Activated CD4-positive, alpha-beta T cell treated with anti-CD3 and anti-CD28 coated beads for 36 hours (primary cell): ENCODE measurements at regions not wholly inside any gene's neighbourhood (a gene's known extent, or its start where the extent isn't known, plus 50 kb on each side); places are given as distances from the start of the nearest gene placed in this dataset.

Experiments used
- ATAC-seq: fragments of 200-7000 bp; cut with Tn5 transposase; one replicate; pipeline ENCODE4 v1.10.0; 2021; ENCODE audit warnings: mild to moderate bottlenecking, moderate library complexity
- CTCF ChIA-PET: fragments of 350-600 bp; sonication (Branson Sonifier 250); formaldehyde crosslinking; loops from one replicate; lab custom pipeline; 2021; ENCODE audit warnings: antibody characterized with exemption; lab: Charles Lee
- POLR2A ChIA-PET: fragments of 350-600 bp; sonication (Branson Sonifier 250); formaldehyde crosslinking; loops from one replicate; lab custom pipeline; 2021; ENCODE audit warnings: antibody characterized with exemption, inconsistent platforms; lab: Charles Lee
- DNase-seq: peaks from one replicate; pipeline ENCODE4 v3.0.0-alpha.2; 2020
- H3K27ac Mint-ChIP-seq: one replicate; pipeline ENCODE4 v1.8.0; 2021; ENCODE audit warnings: mixed read lengths
- H3K27me3 Mint-ChIP-seq: one replicate; pipeline ENCODE4 v1.8.0; 2021; ENCODE audit warnings: mixed read lengths
- H3K36me3 Mint-ChIP-seq: one replicate; pipeline ENCODE4 v1.8.0; 2021; ENCODE audit warnings: low read depth, mixed read lengths
- H3K4me1 Mint-ChIP-seq: one replicate; pipeline ENCODE4 v1.8.0; 2021; ENCODE audit warnings: mixed read lengths
- H3K4me3 Mint-ChIP-seq: one replicate; pipeline ENCODE4 v1.8.0; 2021; ENCODE audit warnings: mild to moderate bottlenecking, moderate library complexity, mixed read lengths
- H3K9me3 Mint-ChIP-seq: one replicate; pipeline ENCODE4 v1.8.0; 2021; ENCODE audit warnings: low read depth, mixed read lengths
- intact Hi-C, 2 experiments: fragments of 100-400 bp; cut with DNase I in 1 of 2; cut with micrococcal nuclease in 1 of 2; formaldehyde crosslinking; loops; one replicate each; pipeline versions ENCODE4 v1.14.2 to v1.15.1; 2022 to 2024; cut with DNase I, micrococcal nuclease

GRCh38 chr14:31965735-31966598, 111.1 kb upstream of the ARHGAP5 start:
- no peaks in the 10 kb centered on the region for H3K36me3 Mint-ChIP-seq
- no peak overlapping the region for H3K27ac Mint-ChIP-seq
- CTCF ChIA-PET = interaction anchor here (0.6 to 1.2 kb wide), 6 partner anchors 8 to 481 kb away, joined by 3 to 4 read pairs (median 3); no protein-coding TSS in a partner anchor
- H3K27me3 Mint-ChIP-seq = no peaks in the 10 kb centered on the region
- intact Hi-C loops = no loop called here
- ATAC-seq (peak; percentile 36), DNase-seq (no peak)
- no peak overlapping the region for H3K4me3 Mint-ChIP-seq
- no peaks in the 10 kb centered on the region for H3K4me1 Mint-ChIP-seq
- H3K9me3 Mint-ChIP-seq = no peaks in the 10 kb centered on the region
- POLR2A ChIA-PET = no interaction called here

DNA sequence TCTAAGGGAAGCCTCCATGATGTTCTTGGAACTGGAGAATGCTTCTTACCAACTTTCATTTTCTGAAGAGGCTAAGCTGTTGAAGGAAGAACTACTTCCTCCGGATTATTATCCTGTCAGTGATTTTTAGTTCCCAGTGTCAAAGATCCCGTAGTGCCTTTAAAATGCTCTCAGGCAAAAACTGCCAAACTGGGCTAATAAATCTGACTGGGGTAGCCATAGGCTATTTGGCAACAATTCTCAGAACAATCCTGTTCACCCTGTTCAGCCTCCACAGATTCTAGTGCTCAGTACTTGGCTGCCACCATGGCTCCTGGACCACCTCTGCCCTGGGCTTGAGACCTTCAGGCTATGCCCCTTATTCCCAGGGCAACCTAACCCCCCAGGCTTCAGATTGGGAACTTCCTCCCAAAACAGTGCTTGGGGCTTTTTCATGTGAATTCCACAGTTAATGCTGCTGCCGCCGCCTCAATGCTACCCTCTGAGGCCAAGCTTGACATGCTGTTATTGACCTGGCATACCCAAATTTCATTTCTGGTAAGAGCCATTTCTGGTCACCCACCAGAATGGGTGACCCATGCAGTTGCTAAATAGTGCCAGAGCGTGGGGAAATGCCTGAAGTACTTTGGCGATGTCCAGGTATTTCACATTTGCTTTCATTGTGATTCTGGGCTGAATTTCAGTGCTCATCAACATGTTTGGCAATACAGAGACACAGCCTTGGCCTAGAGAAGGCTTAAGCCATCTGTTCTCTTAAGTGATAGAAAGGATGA, 110.0 kb upstream of the ARHGAP5 start:
- intact Hi-C loops = no loop called here
- ATAC-seq (no peak), DNase-seq (no peak)
- Mint-ChIP-seq H3K9me3 (no peaks in the 10 kb centered on the region), H3K27ac (peak overlapping the region; percentile 15), H3K27me3 (no peaks in the 10 kb centered on the region), H3K4me3 (no peak overlapping the region), H3K4me1 (no peaks in the 10 kb centered on the region), H3K36me3 (no peaks in the 10 kb centered on the region)
- CTCF ChIA-PET = interaction anchor here (0.6 kb wide), 1 partner anchor 482 kb away, joined by 3 read pairs; no protein-coding TSS in a partner anchor
- POLR2A ChIA-PET = no interaction called here

GRCh38 chr14:31967669-31967975, 109.5 kb upstream of the ARHGAP5 start:
- POLR2A ChIA-PET = no interaction called here
- Mint-ChIP-seq H3K27me3 (no peaks in the 10 kb centered on the region), H3K36me3 (no peaks in the 10 kb centered on the region), H3K9me3 (no peaks in the 10 kb centered on the region), H3K27ac (peak overlapping the region; percentile 15), H3K4me1 (no peaks in the 10 kb centered on the region), H3K4me3 (no peak overlapping the region)
- CTCF ChIA-PET = no interaction called here
- ATAC-seq (no peak), DNase-seq (no peak)
- intact Hi-C loops = no loop called here

DNA sequence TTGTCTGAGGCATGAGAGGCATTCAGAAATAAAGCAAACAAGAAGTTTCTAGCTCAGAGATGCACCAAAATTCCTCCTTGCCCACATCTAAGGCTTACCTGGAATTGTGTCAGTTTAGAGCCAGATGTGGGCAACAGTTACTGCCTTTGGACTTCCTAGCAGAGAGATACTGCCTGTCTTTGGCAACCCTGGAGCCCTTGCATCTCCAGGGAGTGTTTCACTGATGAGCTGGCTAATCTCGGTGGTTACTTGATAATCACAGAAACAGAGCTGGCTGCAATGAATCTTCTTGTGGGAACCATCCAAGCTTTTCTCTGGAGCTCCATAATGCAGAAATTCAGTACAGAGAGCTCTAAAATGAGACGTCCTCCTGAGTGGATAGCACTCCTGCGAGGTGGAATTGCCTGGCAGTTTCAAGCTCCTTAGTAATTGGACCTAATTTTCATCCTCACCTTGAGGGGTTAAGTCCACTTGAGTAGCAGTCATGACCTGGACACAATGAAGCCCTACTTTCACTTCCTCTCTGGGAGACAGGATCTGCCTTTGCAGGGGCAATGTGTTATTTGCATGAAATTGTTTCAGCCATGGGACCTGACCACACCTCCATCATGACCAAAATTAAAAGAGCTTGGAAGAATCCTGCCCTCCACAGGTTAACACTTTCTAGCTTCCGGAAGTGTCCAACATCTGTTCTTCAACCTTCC, 108.8 kb upstream of the ARHGAP5 start:
- Mint-ChIP-seq H3K27ac (no peak overlapping the region), H3K36me3 (no peaks in the 10 kb centered on the region), H3K4me3 (no peak overlapping the region), H3K4me1 (no peaks in the 10 kb centered on the region), H3K27me3 (no peaks in the 10 kb centered on the region), H3K9me3 (no peaks in the 10 kb centered on the region)
- DNase-seq = no peak
- ChIA-PET CTCF (interaction anchor here (0.8 kb wide), 1 partner anchor 12 kb away, joined by 3 read pairs; no protein-coding TSS in a partner anchor), POLR2A (interaction anchor here (0.6 kb wide), 1 partner anchor 10 kb away, joined by 4 read pairs; no protein-coding TSS in a partner anchor)
- intact Hi-C loops = no loop called here
- ATAC-seq = no peak

- intact Hi-C loops = no loop called here
- Mint-ChIP-seq H3K4me3 (no peak overlapping the region), H3K27ac (no peak overlapping the region), H3K9me3 (no peaks in the 10 kb centered on the region), H3K36me3 (no peaks in the 10 kb centered on the region), H3K4me1 (no peaks in the 10 kb centered on the region), H3K27me3 (no peaks in the 10 kb centered on the region)
- DNase-seq (no peak), ATAC-seq (no peak)
- POLR2A ChIA-PET = interaction anchor here (0.6 kb wide), 2 partner anchors 11 to 223 kb away, joined by 4 read pairs; no protein-coding TSS in a partner anchor
- CTCF ChIA-PET = interaction anchor here (0.6 to 1.6 kb wide), 4 partner anchors 13 to 144 kb away, joined by 3 to 6 read pairs (median 4); no protein-coding TSS in a partner anchor
Measured at GRCh38 chr14:31968956-31969698, 108.0 kb upstream of the ARHGAP5 start.

GRCh38 chr14:31969699-31970240, 107.3 kb upstream of the ARHGAP5 start:
- Mint-ChIP-seq H3K4me3 (no peak overlapping the region), H3K27ac (no peak overlapping the region), H3K9me3 (no peaks in the 10 kb centered on the region), H3K4me1 (no peaks in the 10 kb centered on the region), H3K36me3 (no peaks in the 10 kb centered on the region), H3K27me3 (no peaks in the 10 kb centered on the region)
- intact Hi-C loops = no loop called here
- ATAC-seq (no peak), DNase-seq (no peak)
- ChIA-PET POLR2A (interaction anchor here (0.6 kb wide), 1 partner anchor 222 kb away, joined by 4 read pairs; no protein-coding TSS in a partner anchor), CTCF (interaction anchor here (0.6 to 1.6 kb wide), 3 partner anchors 34 to 145 kb away, joined by 3 to 6 read pairs (median 4); no protein-coding TSS in a partner anchor)

DNA sequence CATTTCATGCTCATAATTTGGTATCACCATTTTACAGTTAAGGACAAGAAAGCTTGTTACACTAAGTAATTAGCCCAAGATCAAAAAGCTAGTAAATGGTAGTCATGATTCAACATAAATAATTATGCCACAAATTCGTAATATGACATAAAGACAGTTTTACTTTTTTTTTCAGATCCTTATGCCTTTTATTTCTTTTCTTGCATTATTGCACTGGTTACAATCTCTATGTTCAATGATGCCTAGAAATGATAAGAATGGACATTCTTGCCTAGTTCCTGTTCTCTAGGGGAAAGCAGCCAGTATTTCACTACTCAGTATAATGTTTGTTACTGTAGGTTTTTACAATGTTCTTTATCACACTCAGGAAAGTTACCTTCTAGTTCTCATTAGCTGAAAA, 106.4 kb upstream of the ARHGAP5 start:
- POLR2A ChIA-PET = no interaction called here
- Mint-ChIP-seq H3K4me3 (no peak overlapping the region), H3K27ac (no peak overlapping the region), H3K36me3 (no peaks in the 10 kb centered on the region), H3K27me3 (no peaks in the 10 kb centered on the region), H3K4me1 (no peaks in the 10 kb centered on the region), H3K9me3 (peaks cover 1% of the 10 kb centered on the region)
- CTCF ChIA-PET = no interaction called here
- ATAC-seq = no peak
- no peak for DNase-seq
- intact Hi-C loops = no loop called here

DNA sequence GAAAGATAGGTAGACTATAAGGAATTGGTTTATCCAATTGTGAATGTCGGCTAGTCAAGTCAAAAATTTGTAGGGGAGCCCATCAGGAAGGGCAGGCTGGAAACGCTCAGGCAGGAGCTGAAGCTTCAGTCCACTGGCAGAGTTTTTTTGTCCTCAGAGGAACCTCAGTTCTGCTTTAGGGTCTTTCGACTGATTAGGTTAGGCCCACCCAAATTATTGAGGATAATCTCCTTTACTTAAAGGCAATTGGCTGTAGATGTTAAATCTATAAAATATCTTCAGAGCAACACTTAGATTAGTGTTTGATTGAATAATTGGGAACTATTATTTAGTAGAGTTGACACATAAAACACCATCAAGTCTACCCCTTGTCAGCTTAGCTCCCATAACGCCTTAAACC, 105.5 kb upstream of the ARHGAP5 start:
- POLR2A ChIA-PET = no interaction called here
- no peaks in the 10 kb centered on the region for H3K4me1 Mint-ChIP-seq
- H3K4me3 Mint-ChIP-seq = no peak overlapping the region
- H3K36me3 Mint-ChIP-seq = no peaks in the 10 kb centered on the region
- H3K27me3 Mint-ChIP-seq = no peaks in the 10 kb centered on the region
- no peak for DNase-seq
- intact Hi-C loops = no loop called here
- H3K27ac Mint-ChIP-seq = no peak overlapping the region
- CTCF ChIA-PET = no interaction called here
- peaks cover 2% of the 10 kb centered on the region for H3K9me3 Mint-ChIP-seq
- ATAC-seq = no peak

GRCh38 chr14:31977001-31977556, 100.0 kb upstream of the ARHGAP5 start:
- H3K27me3 Mint-ChIP-seq = no peaks in the 10 kb centered on the region
- H3K9me3 Mint-ChIP-seq = peaks cover 2% of the 10 kb centered on the region
- intact Hi-C loops = no loop called here
- H3K4me1 Mint-ChIP-seq = no peaks in the 10 kb centered on the region
- no peaks in the 10 kb centered on the region for H3K36me3 Mint-ChIP-seq
- CTCF ChIA-PET = interaction anchor here (0.9 kb wide), 1 partner anchor 274 kb away, joined by 4 read pairs; no protein-coding TSS in a partner anchor
- H3K4me3 Mint-ChIP-seq = no peak overlapping the region
- no peak overlapping the region for H3K27ac Mint-ChIP-seq
- POLR2A ChIA-PET = no interaction called here
- DNase-seq (no peak), ATAC-seq (no peak)

GRCh38 chr14:31978423-31978822, 98.7 kb upstream of the ARHGAP5 start:
- ATAC-seq (no peak), DNase-seq (no peak)
- Mint-ChIP-seq H3K9me3 (peaks cover 7% of the 10 kb centered on the region), H3K4me1 (no peaks in the 10 kb centered on the region), H3K27me3 (no peaks in the 10 kb centered on the region), H3K27ac (no peak overlapping the region), H3K4me3 (no peak overlapping the region), H3K36me3 (no peaks in the 10 kb centered on the region)
- ChIA-PET CTCF (no interaction called here), POLR2A (no interaction called here)
- intact Hi-C loops = no loop called here
